GM10248 (cell line): ENCODE measurements at regions not wholly inside any gene's neighbourhood (a gene's known extent, or its start where the extent isn't known, plus 50 kb on each side); places are given as distances from the start of the nearest gene placed in this dataset.

ENCODE experiments used
- CTCF ChIA-PET: fragments of 300-600 bp; sonication (Branson Sonifier 250); formaldehyde crosslinking; extraction: SDS; loops from one replicate; lab custom pipeline; 2021; ENCODE audit warnings: antibody characterized with exemption; lab: Yijun Ruan, JAX
- POLR2A ChIA-PET: fragments of 350-650 bp; sonication (Branson Sonifier 250); formaldehyde crosslinking; extraction: SDS; loops from one replicate; lab custom pipeline; 2020; ENCODE audit warnings: antibody characterized with exemption; lab: Yijun Ruan, JAX
- DNase-seq: peaks from one replicate; pipeline ENCODE4 v3.0.0; 2012; ENCODE audit errors: extremely low spot score
- TF ChIP-seq, protein P1 (sequence below): IDR thresholded peaks from 2 replicates; pipeline ENCODE4 v1.5.1; 2012; ENCODE audit warnings: mild to moderate bottlenecking, low read depth; ENCODE audit errors: extremely low read depth, missing control alignments, control extremely low read depth

DNA sequence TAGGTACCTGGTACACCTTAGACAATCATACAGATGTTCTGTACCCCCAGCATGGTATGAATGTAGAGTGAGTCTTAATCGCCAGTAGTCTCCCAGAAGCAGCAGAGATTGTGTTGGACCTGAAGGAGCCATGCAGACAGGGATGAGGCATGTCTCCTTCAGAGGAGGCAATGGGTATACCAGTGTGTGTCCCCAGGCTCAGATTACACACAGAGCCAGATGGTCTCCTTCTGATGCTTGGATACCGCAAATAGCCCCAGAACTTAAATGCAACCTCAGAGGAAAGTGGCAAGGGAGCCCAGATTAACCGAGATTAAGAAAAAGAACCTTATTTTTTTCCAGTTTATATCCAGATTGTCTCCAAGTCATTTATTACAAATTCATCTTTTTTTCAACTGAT, 96.8 kb upstream of the C21orf91 start:
- CTCF ChIA-PET = interaction anchor here (3.5 kb wide), 1 partner anchor 9 kb away, joined by 21 read pairs; no protein-coding TSS in a partner anchor

DNA sequence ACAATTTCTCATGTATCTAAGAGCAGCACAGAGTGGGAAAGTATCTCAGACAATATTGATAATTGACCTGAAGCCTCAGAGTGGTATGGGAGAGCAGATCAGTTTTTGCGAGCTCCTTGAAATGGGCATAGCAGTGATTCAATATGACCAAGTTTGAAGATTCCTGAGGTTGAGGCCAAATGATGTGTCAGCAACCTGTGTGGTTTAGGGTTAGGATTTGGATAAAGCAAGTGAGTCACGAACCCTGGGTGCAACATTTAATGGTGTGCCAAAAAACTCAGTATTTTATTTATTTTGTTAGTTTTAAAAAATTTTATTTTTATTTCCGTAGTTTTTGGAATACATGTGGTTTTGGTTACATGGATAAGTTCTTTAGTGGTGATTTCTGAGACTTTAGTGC, 92.5 kb upstream of the C21orf91 start:
- POLR2A ChIA-PET = no interaction called here
- TF ChIP-seq, protein P1, sequence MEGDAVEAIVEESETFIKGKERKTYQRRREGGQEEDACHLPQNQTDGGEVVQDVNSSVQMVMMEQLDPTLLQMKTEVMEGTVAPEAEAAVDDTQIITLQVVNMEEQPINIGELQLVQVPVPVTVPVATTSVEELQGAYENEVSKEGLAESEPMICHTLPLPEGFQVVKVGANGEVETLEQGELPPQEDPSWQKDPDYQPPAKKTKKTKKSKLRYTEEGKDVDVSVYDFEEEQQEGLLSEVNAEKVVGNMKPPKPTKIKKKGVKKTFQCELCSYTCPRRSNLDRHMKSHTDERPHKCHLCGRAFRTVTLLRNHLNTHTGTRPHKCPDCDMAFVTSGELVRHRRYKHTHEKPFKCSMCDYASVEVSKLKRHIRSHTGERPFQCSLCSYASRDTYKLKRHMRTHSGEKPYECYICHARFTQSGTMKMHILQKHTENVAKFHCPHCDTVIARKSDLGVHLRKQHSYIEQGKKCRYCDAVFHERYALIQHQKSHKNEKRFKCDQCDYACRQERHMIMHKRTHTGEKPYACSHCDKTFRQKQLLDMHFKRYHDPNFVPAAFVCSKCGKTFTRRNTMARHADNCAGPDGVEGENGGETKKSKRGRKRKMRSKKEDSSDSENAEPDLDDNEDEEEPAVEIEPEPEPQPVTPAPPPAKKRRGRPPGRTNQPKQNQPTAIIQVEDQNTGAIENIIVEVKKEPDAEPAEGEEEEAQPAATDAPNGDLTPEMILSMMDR = no peak
- CTCF ChIA-PET = interaction anchor here (1.2 kb wide), 1 partner anchor 14 kb away, joined by 9 read pairs; no protein-coding TSS in a partner anchor
- no peak for DNase-seq

More for the DNA sequence above, 96.8 kb upstream of the C21orf91 start:
- DNase-seq = no peak
- POLR2A ChIA-PET = no interaction called here
- TF ChIP-seq, protein P1 = no peak

DNA sequence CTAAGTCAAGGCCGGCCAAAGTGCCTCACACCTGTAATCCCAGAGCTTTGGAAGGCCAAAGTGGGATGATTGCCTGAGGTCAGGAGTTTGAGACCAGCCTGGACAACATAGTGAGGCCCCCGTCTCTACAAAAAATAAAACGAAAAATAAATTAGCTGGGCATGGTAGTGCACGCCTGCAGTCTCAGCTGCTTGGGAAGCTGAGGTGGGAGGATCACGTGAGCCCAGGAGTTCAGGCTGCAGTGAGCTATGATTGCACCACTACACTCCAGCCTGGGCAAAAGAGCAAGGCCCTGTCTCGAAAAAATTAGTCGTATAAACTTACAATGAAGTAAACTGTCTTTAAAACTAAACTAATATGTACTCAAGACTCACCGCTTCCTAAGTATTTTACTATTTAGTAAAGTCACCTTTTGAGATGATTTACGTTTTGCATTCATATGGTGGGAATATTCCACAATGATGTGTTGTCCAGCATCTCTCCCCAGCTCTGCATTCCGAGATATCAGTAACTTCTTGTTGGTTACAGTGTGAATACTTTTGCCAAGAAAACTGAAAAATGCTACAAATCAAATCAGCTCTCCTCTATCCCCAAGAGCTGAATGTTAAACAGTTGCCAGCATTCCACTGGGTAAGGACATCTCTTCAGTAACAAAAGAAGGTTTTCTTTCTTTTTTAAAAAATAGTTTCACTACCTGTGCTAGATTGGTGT, 84.9 kb upstream of the C21orf91 start:
- ChIA-PET POLR2A (no interaction called here), CTCF (interaction anchor here (0.7 to 3.4 kb wide), 16 partner anchors 11 to 261 kb away, joined by 3 to 30 read pairs (median 4); no protein-coding TSS in a partner anchor)
- TF ChIP-seq, protein P1 = no peak
- no peak for DNase-seq

DNA sequence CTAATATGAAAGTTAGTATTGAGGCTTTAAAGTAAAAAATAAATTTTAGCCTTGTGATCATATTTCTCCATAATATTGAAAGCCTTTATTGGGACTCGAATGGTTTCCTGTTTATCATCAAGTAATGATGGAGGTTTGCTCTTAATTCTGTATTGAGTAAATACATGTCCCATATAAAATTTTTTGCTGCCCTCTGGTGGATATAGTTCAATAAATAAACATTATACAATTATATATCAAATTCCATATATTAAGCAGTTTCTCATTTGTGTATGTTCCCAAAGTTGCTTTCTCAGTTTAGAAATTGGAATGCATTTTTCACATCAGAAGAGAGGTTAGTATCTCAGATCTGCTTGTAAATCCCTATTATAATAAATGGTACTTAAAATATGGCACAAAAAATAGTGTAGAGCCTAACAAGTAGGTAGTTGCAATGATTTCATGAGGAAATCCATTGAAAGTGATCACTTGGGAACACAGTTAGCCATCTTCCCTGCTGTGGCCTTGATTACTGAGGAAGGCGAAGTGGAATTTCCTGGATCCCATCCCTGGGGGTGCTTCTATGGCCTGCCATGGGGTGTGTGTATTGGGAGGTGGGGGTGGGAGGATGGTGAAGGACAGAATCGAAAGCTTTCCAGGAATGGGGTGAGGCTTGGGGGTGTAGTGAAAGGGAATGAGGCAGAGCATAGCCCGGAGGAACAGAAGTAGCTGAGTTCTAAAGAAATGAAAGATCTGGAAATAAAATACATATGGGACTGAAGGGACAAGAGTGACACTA, 84.1 kb upstream of the C21orf91 start:
- peak; percentile 43 for DNase-seq
- ChIA-PET CTCF (interaction anchor here (0.8 to 3.4 kb wide), 15 partner anchors 11 to 260 kb away, joined by 3 to 30 read pairs (median 4); no protein-coding TSS in a partner anchor), POLR2A (no interaction called here)
- TF ChIP-seq, protein P1 = no peak

DNA sequence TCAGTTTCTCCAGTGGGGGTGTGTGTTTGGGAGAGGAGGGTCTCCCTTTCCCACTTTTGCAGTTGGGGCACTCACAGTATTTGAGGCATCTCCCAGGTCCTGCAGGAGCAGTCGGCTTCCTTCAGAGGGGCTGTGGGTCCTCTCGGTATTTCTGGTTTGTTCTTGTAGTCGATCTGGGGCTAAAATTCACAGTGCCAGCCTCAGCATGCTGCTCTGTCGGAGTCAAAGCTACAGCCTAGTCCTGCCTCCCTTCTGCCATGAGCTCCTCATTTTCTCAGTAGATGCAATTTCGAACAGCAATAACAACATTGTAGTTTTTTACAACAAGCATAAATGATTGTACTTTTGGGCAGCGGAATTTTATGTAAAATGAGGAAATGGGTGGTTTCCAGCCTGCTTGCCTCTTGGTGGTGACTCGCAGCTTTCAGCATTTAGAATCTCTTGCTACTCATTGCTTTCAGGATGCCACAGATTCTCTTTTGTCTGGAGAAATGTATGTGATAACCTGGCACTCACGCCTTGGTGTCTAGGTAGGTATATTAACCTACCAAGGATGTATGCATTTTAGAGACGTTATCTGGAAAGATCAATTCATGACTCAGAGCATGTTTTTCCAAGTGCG, 82.4 kb upstream of the C21orf91 start:
- ChIA-PET POLR2A (no interaction called here), CTCF (interaction anchor here (0.9 to 2.4 kb wide), 7 partner anchors 9 to 222 kb away, joined by 3 to 9 read pairs (median 4); no protein-coding TSS in a partner anchor)
- no peak for DNase-seq
- TF ChIP-seq, protein P1 = no peak

DNA sequence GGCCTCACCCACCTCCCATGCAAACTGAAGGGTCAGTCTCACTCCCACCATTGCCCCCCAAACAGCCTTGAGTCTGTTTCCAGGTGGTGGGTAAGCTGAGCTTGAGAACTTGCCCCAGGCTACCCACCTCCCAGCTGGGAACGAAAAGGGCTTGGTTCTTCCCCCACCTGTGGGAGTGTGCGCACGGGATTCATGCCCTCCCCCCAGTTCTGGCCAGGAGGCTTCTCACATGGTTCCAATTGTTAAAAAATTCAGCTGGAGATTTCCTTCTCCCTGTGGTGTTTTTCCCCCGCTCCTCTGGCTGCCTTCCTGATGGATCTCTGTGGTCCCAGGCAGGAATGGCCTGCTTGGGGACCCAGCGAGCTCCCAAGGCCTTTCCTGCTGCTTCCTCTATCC, 81.8 kb upstream of the C21orf91 start:
- DNase-seq = no peak
- ChIA-PET CTCF (interaction anchor here (0.9 to 2.4 kb wide), 7 partner anchors 8 to 222 kb away, joined by 3 to 9 read pairs (median 4); no protein-coding TSS in a partner anchor), POLR2A (no interaction called here)
- TF ChIP-seq, protein P1 = no peak
